ENCODE measurements at regions not wholly inside any gene's neighbourhood (a gene's known extent, or its start where the extent isn't known, plus 50 kb on each side); places are given as distances from the start of the nearest gene placed in this dataset.
A peak's percentile ranks its signal among the peaks of the same experiment; 100 is the strongest.

GRCh38 chr15:47505712-47506328, 211.5 kb upstream of the SEMA6D start:
- Histone ChIP-seq H3K4me1 (ENCODE audit: control insufficient read depth in 3 of 3, insufficient read depth in 3 of 3, low read length in 3 of 3) (peaks cover 4 to 12% (median 7%) of the 10 kb centered on the region in 3 donors), H3K4me3 (ENCODE audit: low read length in 3 of 3) (no peak overlapping the region), H3K27ac (ENCODE audit: low read depth, low read length) (peak overlapping the region; percentile 11), H3K9ac (ENCODE audit: low read depth in 1 of 3, low read length in 3 of 3) (no peak overlapping the region), H3K36me3 (ENCODE audit: control insufficient read depth in 3 of 3, insufficient read depth in 3 of 3, low read length in 3 of 3) (no peaks in the 10 kb centered on the region), H3K27me3 (ENCODE audit: control insufficient read depth in 3 of 3, insufficient read depth in 3 of 3, low read length in 3 of 3) (no peaks in the 10 kb centered on the region), H3K9me3 (ENCODE audit: control insufficient read depth in 3 of 3, low read length in 3 of 3) (no peaks in the 10 kb centered on the region)

- Histone ChIP-seq H3K9ac (ENCODE audit: low read depth in 1 of 3, low read length in 3 of 3) (no peak overlapping the region), H3K4me3 (ENCODE audit: low read length in 3 of 3) (no peak overlapping the region), H3K27me3 (ENCODE audit: control insufficient read depth in 3 of 3, insufficient read depth in 3 of 3, low read length in 3 of 3) (no peaks in the 10 kb centered on the region), H3K9me3 (ENCODE audit: control insufficient read depth in 3 of 3, low read length in 3 of 3) (no peaks in the 10 kb centered on the region), H3K36me3 (ENCODE audit: control insufficient read depth in 3 of 3, insufficient read depth in 3 of 3, low read length in 3 of 3) (no peaks in the 10 kb centered on the region), H3K4me1 (ENCODE audit: control insufficient read depth in 3 of 3, insufficient read depth in 3 of 3, low read length in 3 of 3) (peaks cover 4 to 12% (median 7%) of the 10 kb centered on the region in 3 donors), H3K27ac (ENCODE audit: low read depth, low read length) (peak overlapping the region; percentile 11)
Measured at GRCh38 chr15:47506329-47507100, 210.8 kb upstream of the SEMA6D start.

- no peaks in the 10 kb centered on the region for H3K9me3 ChIP-seq (ENCODE audit: control insufficient read depth in 3 of 3, low read length in 3 of 3)
- H3K36me3 ChIP-seq (ENCODE audit: control insufficient read depth in 3 of 3, insufficient read depth in 3 of 3, low read length in 3 of 3), result no peaks in the 10 kb centered on the region
- H3K27me3 ChIP-seq (ENCODE audit: control insufficient read depth in 3 of 3, insufficient read depth in 3 of 3, low read length in 3 of 3), result no peaks in the 10 kb centered on the region
- no peak overlapping the region for H3K4me3 ChIP-seq (ENCODE audit: low read length in 3 of 3)
- H3K9ac ChIP-seq (ENCODE audit: low read depth in 1 of 3, low read length in 3 of 3), result no peak overlapping the region
- H3K4me1 ChIP-seq (ENCODE audit: control insufficient read depth in 3 of 3, insufficient read depth in 3 of 3, low read length in 3 of 3), result peaks cover 4 to 12% (median 7%) of the 10 kb centered on the region in 3 donors
- no peak overlapping the region for H3K27ac ChIP-seq (ENCODE audit: low read depth, low read length)
Measured at GRCh38 chr15:47507221-47507985, 209.9 kb upstream of the SEMA6D start.

- Histone ChIP-seq H3K9ac (ENCODE audit: low read depth in 1 of 3, low read length in 3 of 3) (no peak overlapping the region), H3K36me3 (ENCODE audit: control insufficient read depth in 3 of 3, insufficient read depth in 3 of 3, low read length in 3 of 3) (no peaks in the 10 kb centered on the region), H3K27ac (ENCODE audit: low read depth, low read length) (no peak overlapping the region), H3K4me3 (ENCODE audit: low read length in 3 of 3) (no peak overlapping the region), H3K27me3 (ENCODE audit: control insufficient read depth in 3 of 3, insufficient read depth in 3 of 3, low read length in 3 of 3) (no peaks in the 10 kb centered on the region), H3K4me1 (ENCODE audit: control insufficient read depth in 3 of 3, insufficient read depth in 3 of 3, low read length in 3 of 3) (peaks cover 0 to 7% (median 7%) of the 10 kb centered on the region in 3 donors), H3K9me3 (ENCODE audit: control insufficient read depth in 3 of 3, low read length in 3 of 3) (no peaks in the 10 kb centered on the region)
Measured at GRCh38 chr15:47511261-47511660, 206.0 kb upstream of the SEMA6D start.

- Histone ChIP-seq H3K27me3 (ENCODE audit: control insufficient read depth in 3 of 3, insufficient read depth in 3 of 3, low read length in 3 of 3) (no peaks in the 10 kb centered on the region), H3K4me1 (ENCODE audit: control insufficient read depth in 3 of 3, insufficient read depth in 3 of 3, low read length in 3 of 3) (no peaks in the 10 kb centered on the region), H3K9me3 (ENCODE audit: control insufficient read depth in 3 of 3, low read length in 3 of 3) (no peaks in the 10 kb centered on the region), H3K4me3 (ENCODE audit: low read length in 3 of 3) (no peak overlapping the region), H3K9ac (ENCODE audit: low read depth in 1 of 3, low read length in 3 of 3) (no peak overlapping the region), H3K27ac (ENCODE audit: low read depth, low read length) (no peak overlapping the region), H3K36me3 (ENCODE audit: control insufficient read depth in 3 of 3, insufficient read depth in 3 of 3, low read length in 3 of 3) (no peaks in the 10 kb centered on the region)
Measured at GRCh38 chr15:47513471-47513870, 203.8 kb upstream of the SEMA6D start.

- Histone ChIP-seq H3K27ac (ENCODE audit: low read depth, low read length) (no peak overlapping the region), H3K4me1 (ENCODE audit: control insufficient read depth in 3 of 3, insufficient read depth in 3 of 3, low read length in 3 of 3) (no peaks in the 10 kb centered on the region), H3K4me3 (ENCODE audit: low read length in 3 of 3) (no peak overlapping the region), H3K27me3 (ENCODE audit: control insufficient read depth in 3 of 3, insufficient read depth in 3 of 3, low read length in 3 of 3) (no peaks in the 10 kb centered on the region), H3K9me3 (ENCODE audit: control insufficient read depth in 3 of 3, low read length in 3 of 3) (no peaks in the 10 kb centered on the region), H3K9ac (ENCODE audit: low read depth in 1 of 3, low read length in 3 of 3) (no peak overlapping the region), H3K36me3 (ENCODE audit: control insufficient read depth in 3 of 3, insufficient read depth in 3 of 3, low read length in 3 of 3) (no peaks in the 10 kb centered on the region)
Measured at GRCh38 chr15:47514200-47514652, 203.1 kb upstream of the SEMA6D start.

GRCh38 chr15:47516558-47516957, 200.7 kb upstream of the SEMA6D start:
- H3K27ac ChIP-seq (ENCODE audit: low read depth, low read length), result no peak overlapping the region
- H3K4me3 ChIP-seq (ENCODE audit: low read length in 3 of 3), result no peak overlapping the region
- H3K36me3 ChIP-seq (ENCODE audit: control insufficient read depth in 3 of 3, insufficient read depth in 3 of 3, low read length in 3 of 3), result no peaks in the 10 kb centered on the region
- no peaks in the 10 kb centered on the region for H3K4me1 ChIP-seq (ENCODE audit: control insufficient read depth in 3 of 3, insufficient read depth in 3 of 3, low read length in 3 of 3)
- no peaks in the 10 kb centered on the region for H3K9me3 ChIP-seq (ENCODE audit: control insufficient read depth in 3 of 3, low read length in 3 of 3)
- peaks cover 0 to 6% (median 0%) of the 10 kb centered on the region in 3 donors for H3K27me3 ChIP-seq (ENCODE audit: control insufficient read depth in 3 of 3, insufficient read depth in 3 of 3, low read length in 3 of 3)
- H3K9ac ChIP-seq (ENCODE audit: low read depth in 1 of 3, low read length in 3 of 3), result no peak overlapping the region

GRCh38 chr15:47516972-47517371, 200.3 kb upstream of the SEMA6D start:
- Histone ChIP-seq H3K4me1 (ENCODE audit: control insufficient read depth in 3 of 3, insufficient read depth in 3 of 3, low read length in 3 of 3) (no peaks in the 10 kb centered on the region), H3K27me3 (ENCODE audit: control insufficient read depth in 3 of 3, insufficient read depth in 3 of 3, low read length in 3 of 3) (peaks cover 0 to 6% (median 0%) of the 10 kb centered on the region in 3 donors), H3K36me3 (ENCODE audit: control insufficient read depth in 3 of 3, insufficient read depth in 3 of 3, low read length in 3 of 3) (no peaks in the 10 kb centered on the region), H3K4me3 (ENCODE audit: low read length in 3 of 3) (no peak overlapping the region), H3K27ac (ENCODE audit: low read depth, low read length) (no peak overlapping the region), H3K9ac (ENCODE audit: low read depth in 1 of 3, low read length in 3 of 3) (no peak overlapping the region), H3K9me3 (ENCODE audit: control insufficient read depth in 3 of 3, low read length in 3 of 3) (no peaks in the 10 kb centered on the region)

- no peak overlapping the region for H3K4me3 ChIP-seq (ENCODE audit: low read length in 3 of 3)
- no peak overlapping the region for H3K27ac ChIP-seq (ENCODE audit: low read depth, low read length)
- H3K27me3 ChIP-seq (ENCODE audit: control insufficient read depth in 3 of 3, insufficient read depth in 3 of 3, low read length in 3 of 3), result peaks cover 0 to 6% (median 0%) of the 10 kb centered on the region in 3 donors
- no peaks in the 10 kb centered on the region for H3K4me1 ChIP-seq (ENCODE audit: control insufficient read depth in 3 of 3, insufficient read depth in 3 of 3, low read length in 3 of 3)
- no peak overlapping the region for H3K9ac ChIP-seq (ENCODE audit: low read depth in 1 of 3, low read length in 3 of 3)
- H3K9me3 ChIP-seq (ENCODE audit: control insufficient read depth in 3 of 3, low read length in 3 of 3), result no peaks in the 10 kb centered on the region
- no peaks in the 10 kb centered on the region for H3K36me3 ChIP-seq (ENCODE audit: control insufficient read depth in 3 of 3, insufficient read depth in 3 of 3, low read length in 3 of 3)
Measured at GRCh38 chr15:47517737-47518136, 199.6 kb upstream of the SEMA6D start.
